HCT116 (cell line): ENCODE measurements at regions not wholly inside any gene's neighbourhood (a gene's known extent, or its start where the extent isn't known, plus 50 kb on each side); places are given as distances from the start of the nearest gene placed in this dataset.

ENCODE experiments used
- ATAC-seq: fragments of 200-7000 bp; cut with Tn5 transposase; 2 replicates; pipeline ENCODE4 v1.9.1; 2020; ENCODE audit warnings: mild to moderate bottlenecking, moderate library complexity
- BruUV-seq: library from RNA; stranded (reverse); fragments of 400-500 nt; replicated peaks from 2 replicates; lab custom pipeline; 2021; lab: Mats Ljungman, UMichigan
- CTCF ChIA-PET: fragments of 300-600 bp; sonication (Branson Sonifier 250); formaldehyde crosslinking; loops from one replicate; lab custom pipeline; 2021; ENCODE audit warnings: antibody characterized with exemption; lab: Charles Lee
- POLR2A ChIA-PET: fragments of 300-600, 350-600 bp; sonication (Branson Sonifier 250); formaldehyde crosslinking; loops from one replicate; lab custom pipeline; 2021; ENCODE audit warnings: antibody characterized with exemption; lab: Charles Lee
- RAD21 ChIA-PET, 2 experiments: fragments of 300-600 bp; sonication (Branson Sonifier 250); formaldehyde crosslinking; loops; one replicate each; lab custom pipeline; 2023; ENCODE audit warnings: low total read pairs in 2 of 2; ENCODE audit not compliant: uncharacterized antibody in 2 of 2, unreplicated experiment in 2 of 2, low non-redundant PET in 1 of 2; lab: Charles Lee
- DNase-seq: peaks from one replicate; pipeline ENCODE4 v3.0.0-alpha.2; 2010; ENCODE audit warnings: low read depth, low spot score
- H2AFZ ChIP-seq: fragments of 200-600 bp; shearing (Covaris generic), sonication (generic); 2 replicates; pipeline ENCODE4 v1.6.1; 2017; ENCODE audit warnings: low read depth, mixed run types, mixed read lengths, antibody characterized with exemption, low read length; ENCODE audit not compliant: poor library complexity, severe bottlenecking
- H3K27ac ChIP-seq: 2 replicates; pipeline ENCODE4 v1.5.1; 2012; ENCODE audit warnings: low read depth, low read length
- H3K27me3 ChIP-seq: fragments of 200-600 bp; sonication (generic); 2 replicates; pipeline ENCODE4 v1.6.1; 2016; ENCODE audit warnings: mixed run types, low read length, mixed read lengths; ENCODE audit not compliant: insufficient read depth
- H3K36me3 ChIP-seq, 2 experiments: fragments of 200-500 bp in 1 of 2; fragments of 200-600 bp in 1 of 2; sonication (Bioruptor generic) in 1 of 2; sonication (generic) in 1 of 2; 2 replicates each; pipeline versions ENCODE4 v1.5.1 to v1.6.1; 2014 to 2016; ENCODE audit warnings: low read length in 2 of 2, inconsistent platforms in 1 of 2, mixed read lengths in 1 of 2, mixed run types in 1 of 2; ENCODE audit not compliant: insufficient read depth in 2 of 2, control insufficient read depth in 1 of 2
- H3K4me1 ChIP-seq, 2 experiments: fragments of 200-600 bp in 1 of 2; sonication (generic) in 1 of 2; 2 replicates each; pipeline versions ENCODE4 v1.5.1 to v1.6.1; 2012 to 2017; ENCODE audit warnings: low read length in 2 of 2, inconsistent platforms in 1 of 2, mild to moderate bottlenecking in 1 of 2, mixed read lengths in 1 of 2, mixed run types in 1 of 2, moderate library complexity in 1 of 2; ENCODE audit not compliant: insufficient read depth in 2 of 2, control insufficient read depth in 1 of 2
- H3K4me2 ChIP-seq: fragments of 200-600 bp; sonication (generic); 2 replicates; pipeline ENCODE4 v1.6.1; 2017; ENCODE audit warnings: mixed run types, low read length, mixed read lengths
- H3K4me3 ChIP-seq, 2 experiments: fragments of 200-600 bp in 1 of 2; sonication (generic) in 1 of 2; replicated peaks in 1 of 2; 2 replicates each; pipeline ENCODE4 v1.5.1; 2011 to 2016; ENCODE audit warnings: low read length in 2 of 2, control low read depth in 1 of 2, low read depth in 1 of 2, mild to moderate bottlenecking in 1 of 2, mixed read lengths in 1 of 2, mixed run types in 1 of 2
- H3K79me2 ChIP-seq: fragments of 200-600 bp; sonication (generic); 2 replicates; pipeline ENCODE4 v1.6.1; 2017; ENCODE audit warnings: mild to moderate bottlenecking, mixed run types, low read length, moderate library complexity, mixed read lengths; ENCODE audit not compliant: insufficient read depth
- H3K9ac ChIP-seq: fragments of 200-600 bp; sonication (generic); 2 replicates; pipeline ENCODE4 v1.6.1; 2016; ENCODE audit warnings: low read length, mixed read lengths
- H3K9me2 ChIP-seq: fragments of 200-600 bp; sonication (generic), shearing (Covaris generic); 2 replicates; pipeline ENCODE4 v1.6.1; 2017; ENCODE audit warnings: mixed run types, mild to moderate bottlenecking, moderate library complexity; ENCODE audit not compliant: insufficient read depth
- H3K9me3 ChIP-seq, 2 experiments: fragments of 200-500 bp in 1 of 2; fragments of 200-600 bp in 1 of 2; sonication (Bioruptor generic) in 1 of 2; sonication (generic) in 1 of 2; 2 replicates each; pipeline ENCODE4 v1.6.1; 2014 to 2017; ENCODE audit warnings: low read length in 2 of 2, mixed read lengths in 2 of 2, inconsistent platforms in 1 of 2, low read depth in 1 of 2, mild to moderate bottlenecking in 1 of 2, mixed run types in 1 of 2, moderate library complexity in 1 of 2; ENCODE audit not compliant: control insufficient read depth in 1 of 2, insufficient read depth in 1 of 2
- H4K20me1 ChIP-seq: fragments of 200-600 bp; sonication (generic), shearing (Covaris generic); 2 replicates; pipeline ENCODE4 v1.6.1; 2017; ENCODE audit warnings: mixed run types, mild to moderate bottlenecking, moderate library complexity; ENCODE audit not compliant: insufficient read depth
- EGR1 ChIP-seq: IDR thresholded peaks from 2 replicates; pipeline ENCODE4 v1.6.1; 2012; ENCODE audit warnings: low read depth
- ELF1 ChIP-seq: IDR thresholded peaks from 2 replicates; pipeline ENCODE4 v1.6.1; 2012; ENCODE audit warnings: low read depth, borderline replicate concordance
- EZH2 ChIP-seq: fragments of 200-600 bp; sonication (generic); IDR thresholded peaks from 2 replicates; pipeline ENCODE4 v1.6.1; 2017; ENCODE audit warnings: antibody characterized with exemption, mixed run types
- EZH2phosphoT487 ChIP-seq: fragments of 200-600 bp; IDR thresholded peaks from 2 replicates; pipeline ENCODE4 v1.6.1; 2018; ENCODE audit warnings: antibody characterized with exemption, borderline replicate concordance
- RAD21 ChIP-seq: IDR thresholded peaks from 2 replicates; pipeline ENCODE4 v1.6.1; 2012; ENCODE audit warnings: low read depth, mild to moderate bottlenecking
- SIN3A ChIP-seq: IDR thresholded peaks from 2 replicates; pipeline ENCODE4 v1.6.1; 2012; ENCODE audit warnings: low read depth
- SP1 ChIP-seq: IDR thresholded peaks from 2 replicates; pipeline ENCODE4 v1.6.1; 2012; ENCODE audit warnings: low read depth
- TCF7L2 ChIP-seq: IDR thresholded peaks from 2 replicates; pipeline ENCODE4 v1.7.0; 2011; ENCODE audit warnings: borderline replicate concordance, inconsistent platforms; ENCODE audit not compliant: insufficient read depth, insufficient read length; ENCODE audit errors: extremely low read depth
- ZFX ChIP-seq: fragments of 450-650 bp; IDR thresholded peaks from 2 replicates; pipeline ENCODE4 v1.6.1; 2017
- ZNF274 ChIP-seq: fragments of 200-500 bp; sonication (Bioruptor generic); IDR thresholded peaks from 2 replicates; pipeline ENCODE4 v1.6.1; 2014; ENCODE audit warnings: mild to moderate bottlenecking, low read depth, low read length, inconsistent platforms
- intact Hi-C: fragments of 100-400 bp; cut with micrococcal nuclease; formaldehyde crosslinking; loops from 2 replicates; pipeline ENCODE4 v1.10.0; 2022
- TF ChIP-seq, protein P1 (sequence below): IDR thresholded peaks from 2 replicates; pipeline ENCODE4 v1.6.1; 2012; ENCODE audit warnings: low read depth
- TF ChIP-seq, protein P2 (sequence below): IDR thresholded peaks from 2 replicates; pipeline ENCODE4 v1.6.1; 2011; ENCODE audit warnings: mild to moderate bottlenecking, low read length, moderate library complexity; ENCODE audit not compliant: insufficient replicate concordance; ENCODE audit errors: extremely low read depth
- TF ChIP-seq, protein P3 (sequence below): IDR thresholded peaks from 2 replicates; pipeline ENCODE4 v1.6.1; 2012
- TF ChIP-seq, protein P4 (sequence below), 3 experiments: fragments of 200-600 bp in 1 of 3; sonication (generic) in 1 of 3; IDR thresholded peaks in 2 of 3; conservative IDR thresholded peaks in 1 of 3; 2 replicates each; pipeline ENCODE4 v1.5.1; 2012 to 2017; ENCODE audit warnings: low read depth in 2 of 3, low read length in 2 of 3, antibody characterized with exemption in 1 of 3, borderline replicate concordance in 1 of 3, control low read depth in 1 of 3, mild to moderate bottlenecking in 1 of 3, mixed read lengths in 1 of 3, mixed run types in 1 of 3, moderate library complexity in 1 of 3; ENCODE audit not compliant: insufficient read depth in 1 of 3

DNA sequence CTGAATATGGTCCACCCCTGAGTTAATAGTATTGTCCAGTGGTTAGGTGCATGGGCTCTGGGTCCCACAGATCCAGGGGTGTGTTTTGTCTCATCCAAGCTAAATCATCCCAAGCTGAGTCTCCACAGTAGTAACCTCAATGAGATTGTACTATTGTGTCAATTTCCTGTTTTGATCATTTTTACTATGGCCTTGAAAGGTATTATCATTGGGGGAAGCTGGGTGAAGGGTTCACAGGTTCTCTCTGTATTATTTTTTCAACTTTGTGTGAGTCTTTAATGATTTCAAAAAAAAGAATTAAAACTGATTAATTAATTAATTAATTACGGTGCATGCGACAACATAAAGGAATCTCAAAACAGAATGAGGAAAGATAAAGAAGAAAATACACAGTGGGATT lies 266.1 kb downstream of the MN1 start:
- Histone ChIP-seq H3K4me3 (no peak overlapping the region), H2AFZ (no peak overlapping the region), H3K27me3 (no peaks in the 10 kb centered on the region), H3K79me2 (no peaks in the 10 kb centered on the region), H3K9me3 (no peaks in the 10 kb centered on the region), H3K9ac (no peak overlapping the region), H4K20me1 (no peaks in the 10 kb centered on the region), H3K9me2 (no peaks in the 10 kb centered on the region), H3K27ac (no peak overlapping the region), H3K36me3 (no peaks in the 10 kb centered on the region), H3K4me2 (no peak overlapping the region), H3K4me1 (peaks cover 5 to 8% of the 10 kb centered on the region in 2 experiments; a peak in 2 of 4 replicates)
- ChIA-PET POLR2A (no interaction called here), RAD21 (no interaction called here), CTCF (no interaction called here)
- no peak for ATAC-seq
- intact Hi-C loops = no loop called here
- TF ChIP-seq, protein P1, sequence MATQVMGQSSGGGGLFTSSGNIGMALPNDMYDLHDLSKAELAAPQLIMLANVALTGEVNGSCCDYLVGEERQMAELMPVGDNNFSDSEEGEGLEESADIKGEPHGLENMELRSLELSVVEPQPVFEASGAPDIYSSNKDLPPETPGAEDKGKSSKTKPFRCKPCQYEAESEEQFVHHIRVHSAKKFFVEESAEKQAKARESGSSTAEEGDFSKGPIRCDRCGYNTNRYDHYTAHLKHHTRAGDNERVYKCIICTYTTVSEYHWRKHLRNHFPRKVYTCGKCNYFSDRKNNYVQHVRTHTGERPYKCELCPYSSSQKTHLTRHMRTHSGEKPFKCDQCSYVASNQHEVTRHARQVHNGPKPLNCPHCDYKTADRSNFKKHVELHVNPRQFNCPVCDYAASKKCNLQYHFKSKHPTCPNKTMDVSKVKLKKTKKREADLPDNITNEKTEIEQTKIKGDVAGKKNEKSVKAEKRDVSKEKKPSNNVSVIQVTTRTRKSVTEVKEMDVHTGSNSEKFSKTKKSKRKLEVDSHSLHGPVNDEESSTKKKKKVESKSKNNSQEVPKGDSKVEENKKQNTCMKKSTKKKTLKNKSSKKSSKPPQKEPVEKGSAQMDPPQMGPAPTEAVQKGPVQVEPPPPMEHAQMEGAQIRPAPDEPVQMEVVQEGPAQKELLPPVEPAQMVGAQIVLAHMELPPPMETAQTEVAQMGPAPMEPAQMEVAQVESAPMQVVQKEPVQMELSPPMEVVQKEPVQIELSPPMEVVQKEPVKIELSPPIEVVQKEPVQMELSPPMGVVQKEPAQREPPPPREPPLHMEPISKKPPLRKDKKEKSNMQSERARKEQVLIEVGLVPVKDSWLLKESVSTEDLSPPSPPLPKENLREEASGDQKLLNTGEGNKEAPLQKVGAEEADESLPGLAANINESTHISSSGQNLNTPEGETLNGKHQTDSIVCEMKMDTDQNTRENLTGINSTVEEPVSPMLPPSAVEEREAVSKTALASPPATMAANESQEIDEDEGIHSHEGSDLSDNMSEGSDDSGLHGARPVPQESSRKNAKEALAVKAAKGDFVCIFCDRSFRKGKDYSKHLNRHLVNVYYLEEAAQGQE = no peak
- TF ChIP-seq EZH2 (no peak), ZFX (no peak), ELF1 (no peak), RAD21 (no peak), SIN3A (no peak), SP1 (no peak), EGR1 (no peak), EZH2phosphoT487 (no peak), TCF7L2 (no peak), ZNF274 (no peak)
- TF ChIP-seq, protein P2, sequence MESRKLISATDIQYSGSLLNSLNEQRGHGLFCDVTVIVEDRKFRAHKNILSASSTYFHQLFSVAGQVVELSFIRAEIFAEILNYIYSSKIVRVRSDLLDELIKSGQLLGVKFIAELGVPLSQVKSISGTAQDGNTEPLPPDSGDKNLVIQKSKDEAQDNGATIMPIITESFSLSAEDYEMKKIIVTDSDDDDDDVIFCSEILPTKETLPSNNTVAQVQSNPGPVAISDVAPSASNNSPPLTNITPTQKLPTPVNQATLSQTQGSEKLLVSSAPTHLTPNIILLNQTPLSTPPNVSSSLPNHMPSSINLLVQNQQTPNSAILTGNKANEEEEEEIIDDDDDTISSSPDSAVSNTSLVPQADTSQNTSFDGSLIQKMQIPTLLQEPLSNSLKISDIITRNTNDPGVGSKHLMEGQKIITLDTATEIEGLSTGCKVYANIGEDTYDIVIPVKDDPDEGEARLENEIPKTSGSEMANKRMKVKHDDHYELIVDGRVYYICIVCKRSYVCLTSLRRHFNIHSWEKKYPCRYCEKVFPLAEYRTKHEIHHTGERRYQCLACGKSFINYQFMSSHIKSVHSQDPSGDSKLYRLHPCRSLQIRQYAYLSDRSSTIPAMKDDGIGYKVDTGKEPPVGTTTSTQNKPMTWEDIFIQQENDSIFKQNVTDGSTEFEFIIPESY = no peak
- TF ChIP-seq, protein P3, sequence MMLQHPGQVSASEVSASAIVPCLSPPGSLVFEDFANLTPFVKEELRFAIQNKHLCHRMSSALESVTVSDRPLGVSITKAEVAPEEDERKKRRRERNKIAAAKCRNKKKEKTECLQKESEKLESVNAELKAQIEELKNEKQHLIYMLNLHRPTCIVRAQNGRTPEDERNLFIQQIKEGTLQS = no peak
- TF ChIP-seq, protein P4, sequence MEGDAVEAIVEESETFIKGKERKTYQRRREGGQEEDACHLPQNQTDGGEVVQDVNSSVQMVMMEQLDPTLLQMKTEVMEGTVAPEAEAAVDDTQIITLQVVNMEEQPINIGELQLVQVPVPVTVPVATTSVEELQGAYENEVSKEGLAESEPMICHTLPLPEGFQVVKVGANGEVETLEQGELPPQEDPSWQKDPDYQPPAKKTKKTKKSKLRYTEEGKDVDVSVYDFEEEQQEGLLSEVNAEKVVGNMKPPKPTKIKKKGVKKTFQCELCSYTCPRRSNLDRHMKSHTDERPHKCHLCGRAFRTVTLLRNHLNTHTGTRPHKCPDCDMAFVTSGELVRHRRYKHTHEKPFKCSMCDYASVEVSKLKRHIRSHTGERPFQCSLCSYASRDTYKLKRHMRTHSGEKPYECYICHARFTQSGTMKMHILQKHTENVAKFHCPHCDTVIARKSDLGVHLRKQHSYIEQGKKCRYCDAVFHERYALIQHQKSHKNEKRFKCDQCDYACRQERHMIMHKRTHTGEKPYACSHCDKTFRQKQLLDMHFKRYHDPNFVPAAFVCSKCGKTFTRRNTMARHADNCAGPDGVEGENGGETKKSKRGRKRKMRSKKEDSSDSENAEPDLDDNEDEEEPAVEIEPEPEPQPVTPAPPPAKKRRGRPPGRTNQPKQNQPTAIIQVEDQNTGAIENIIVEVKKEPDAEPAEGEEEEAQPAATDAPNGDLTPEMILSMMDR (IDR thresholded peaks at IDR 0.05 in 2 of 3, conservative IDR thresholded peaks at IDR 0.05 in 1 of 3; ENCODE audit: borderline replicate concordance in 1 of 3, insufficient read depth in 1 of 3, low read depth in 2 of 3, low read length in 2 of 3) = no peak
- no TSS peak for BruUV-seq
- DNase-seq = no peak
